ENCODE measurements at regions not wholly inside any gene's neighbourhood (a gene's known extent, or its start where the extent isn't known, plus 50 kb on each side); places are given as distances from the start of the nearest gene placed in this dataset.

- Histone ChIP-seq H4K20me1 (ENCODE audit: insufficient read depth) (no peaks in the 10 kb centered on the region), H3K27me3 (ENCODE audit: insufficient read depth, low read depth) (no peaks in the 10 kb centered on the region), H3K27ac (no peak overlapping the region), H3K36me3 (ENCODE audit: insufficient read depth) (no peaks in the 10 kb centered on the region), H2AFZ (ENCODE audit: low read depth) (no peak overlapping the region), H3K4me1 (ENCODE audit: low read depth, poor library complexity, severe bottlenecking) (no peaks in the 10 kb centered on the region), H3K4me2 (no peak overlapping the region), H3K9ac (no peak overlapping the region), H3K4me3 (IDR thresholded peaks at IDR 0.05; ENCODE audit: insufficient read depth, low read depth, low read length) (no peak overlapping the region), H3K79me2 (ENCODE audit: insufficient read depth, low read depth) (no peaks in the 10 kb centered on the region)
- no peak for TF ChIP-seq CTCF (conservative IDR thresholded peaks at IDR 0.05; ENCODE audit: low read depth, low read length)
Measured at GRCh38 chr17:77707546-77707945, 251.0 kb upstream of the TNRC6C start.

GRCh38 chr17:77708049-77708448 is 250.5 kb upstream of the TNRC6C start:
- Histone ChIP-seq H2AFZ (ENCODE audit: low read depth) (no peak overlapping the region), H3K4me2 (no peak overlapping the region), H3K79me2 (ENCODE audit: insufficient read depth, low read depth) (no peaks in the 10 kb centered on the region), H3K4me3 (IDR thresholded peaks at IDR 0.05; ENCODE audit: insufficient read depth, low read depth, low read length) (no peak overlapping the region), H3K9ac (no peak overlapping the region), H3K36me3 (ENCODE audit: insufficient read depth) (no peaks in the 10 kb centered on the region), H4K20me1 (ENCODE audit: insufficient read depth) (no peaks in the 10 kb centered on the region), H3K4me1 (ENCODE audit: low read depth, poor library complexity, severe bottlenecking) (no peaks in the 10 kb centered on the region), H3K27me3 (ENCODE audit: insufficient read depth, low read depth) (no peaks in the 10 kb centered on the region), H3K27ac (no peak overlapping the region)
- no peak for TF ChIP-seq CTCF (conservative IDR thresholded peaks at IDR 0.05; ENCODE audit: low read depth, low read length)

- H3K27me3 ChIP-seq (ENCODE audit: insufficient read depth, low read depth): no peaks in the 10 kb centered on the region
- no peak overlapping the region for H3K9ac ChIP-seq
- no peak overlapping the region for H2AFZ ChIP-seq (ENCODE audit: low read depth)
- H3K79me2 ChIP-seq (ENCODE audit: insufficient read depth, low read depth): no peaks in the 10 kb centered on the region
- H3K4me1 ChIP-seq (ENCODE audit: low read depth, poor library complexity, severe bottlenecking): no peaks in the 10 kb centered on the region
- no peak overlapping the region for H3K27ac ChIP-seq
- no peaks in the 10 kb centered on the region for H3K36me3 ChIP-seq (ENCODE audit: insufficient read depth)
- no peaks in the 10 kb centered on the region for H4K20me1 ChIP-seq (ENCODE audit: insufficient read depth)
- H3K4me3 ChIP-seq (IDR thresholded peaks at IDR 0.05; ENCODE audit: insufficient read depth, low read depth, low read length): no peak overlapping the region
- no peak for TF ChIP-seq CTCF (conservative IDR thresholded peaks at IDR 0.05; ENCODE audit: low read depth, low read length)
- no peak overlapping the region for H3K4me2 ChIP-seq
Measured at GRCh38 chr17:77708936-77709335, 249.6 kb upstream of the TNRC6C start.

GRCh38 chr17:77709594-77709993 is 248.9 kb upstream of the TNRC6C start:
- Histone ChIP-seq H3K27me3 (ENCODE audit: insufficient read depth, low read depth) (no peaks in the 10 kb centered on the region), H3K4me2 (no peak overlapping the region), H3K9ac (no peak overlapping the region), H3K36me3 (ENCODE audit: insufficient read depth) (no peaks in the 10 kb centered on the region), H3K4me3 (IDR thresholded peaks at IDR 0.05; ENCODE audit: insufficient read depth, low read depth, low read length) (no peak overlapping the region), H2AFZ (ENCODE audit: low read depth) (no peak overlapping the region), H3K27ac (no peak overlapping the region), H3K4me1 (ENCODE audit: low read depth, poor library complexity, severe bottlenecking) (no peaks in the 10 kb centered on the region), H4K20me1 (ENCODE audit: insufficient read depth) (no peaks in the 10 kb centered on the region), H3K79me2 (ENCODE audit: insufficient read depth, low read depth) (no peaks in the 10 kb centered on the region)
- no peak for TF ChIP-seq CTCF (conservative IDR thresholded peaks at IDR 0.05; ENCODE audit: low read depth, low read length)

DNA sequence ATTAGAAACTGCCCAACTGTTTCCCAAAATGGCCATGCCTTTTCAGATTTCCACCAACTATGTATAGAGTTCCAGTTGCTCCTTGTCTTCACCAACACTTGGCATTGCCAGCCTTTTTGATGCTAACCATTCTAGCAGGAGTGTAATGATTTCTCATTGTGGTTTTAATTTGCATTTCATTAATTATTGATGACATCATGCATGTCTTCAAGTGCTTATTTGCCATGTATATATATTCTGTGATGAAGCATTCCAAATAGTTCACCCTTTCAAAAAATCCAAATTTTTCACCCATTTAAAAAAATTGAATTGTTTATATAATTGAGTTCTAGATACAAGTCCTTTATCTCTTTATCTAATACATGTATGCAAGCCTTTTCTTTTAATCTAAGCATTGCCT is 245.9 kb upstream of the TNRC6C start:
- Histone ChIP-seq H3K36me3 (ENCODE audit: insufficient read depth) (no peaks in the 10 kb centered on the region), H2AFZ (ENCODE audit: low read depth) (no peak overlapping the region), H3K79me2 (ENCODE audit: insufficient read depth, low read depth) (no peaks in the 10 kb centered on the region), H3K4me3 (IDR thresholded peaks at IDR 0.05; ENCODE audit: insufficient read depth, low read depth, low read length) (no peak overlapping the region), H3K4me1 (ENCODE audit: low read depth, poor library complexity, severe bottlenecking) (no peaks in the 10 kb centered on the region), H3K27me3 (ENCODE audit: insufficient read depth, low read depth) (no peaks in the 10 kb centered on the region), H3K9ac (no peak overlapping the region), H3K4me2 (no peak overlapping the region), H3K27ac (no peak overlapping the region), H4K20me1 (ENCODE audit: insufficient read depth) (no peaks in the 10 kb centered on the region)
- TF ChIP-seq CTCF (conservative IDR thresholded peaks at IDR 0.05; ENCODE audit: low read depth, low read length): no peak
